Pons (tissue), 1 donor: ENCODE measurements at regions not wholly inside any gene's neighbourhood (a gene's known extent, or its start where the extent isn't known, plus 50 kb on each side); places are given as distances from the start of the nearest gene placed in this dataset.
"Not testable (repeated sequence)": the region's sequence is repeated elsewhere in the genome, so short reads cannot be mapped to it uniquely, and the experiment has no call there.

Experiments used
- DNase-seq: peaks from one replicate; pipeline ENCODE4 v3.0.0-alpha.2; 2016; ENCODE audit warnings: low spot score

- DNase-seq: no peak
These were observed 204.5 kb downstream of the RAB38 start for GRCh38 chr11:87970762-87971161.

- DNase-seq: no peak
These were observed 207.8 kb downstream of the RAB38 start for GRCh38 chr11:87967459-87967858.

- no peak for DNase-seq
These were observed 208.5 kb downstream of the RAB38 start for GRCh38 chr11:87966694-87967093.

- no peak for DNase-seq
These were observed 209.0 kb downstream of the RAB38 start for GRCh38 chr11:87966216-87966615.

- DNase-seq: no peak
These were observed 213.6 kb downstream of the RAB38 start for GRCh38 chr11:87961606-87962005.

- no peak for DNase-seq
These were observed 217.3 kb downstream of the RAB38 start for GRCh38 chr11:87957961-87958360.

GRCh38 chr11:87954476-87954875 is 220.8 kb downstream of the RAB38 start:
- no peak for DNase-seq

GRCh38 chr11:87942786-87943185 is 232.5 kb downstream of the RAB38 start:
- no peak for DNase-seq

GRCh38 chr11:87934182-87934581 is 241.1 kb downstream of the RAB38 start:
- DNase-seq: no peak

- DNase-seq: no peak
These were observed 248.8 kb downstream of the RAB38 start for GRCh38 chr11:87926250-87926970.

GRCh38 chr11:87924125-87924524 is 251.1 kb downstream of the RAB38 start:
- no peak for DNase-seq

GRCh38 chr11:87917111-87917510 is 258.1 kb downstream of the RAB38 start:
- DNase-seq: no peak

- DNase-seq: no peak
These were observed 266.1 kb downstream of the RAB38 start for GRCh38 chr11:87909178-87909577.

- no peak for DNase-seq
These were observed 267.2 kb downstream of the RAB38 start for GRCh38 chr11:87908086-87908485.

- DNase-seq: no peak
These were observed 271.9 kb downstream of the RAB38 start for GRCh38 chr11:87903345-87903744.

GRCh38 chr11:87901341-87901740 is 273.9 kb downstream of the RAB38 start:
- DNase-seq: no peak

GRCh38 chr11:87897921-87898320 is 277.3 kb downstream of the RAB38 start:
- no peak for DNase-seq

- DNase-seq: no peak
These were observed 278.2 kb downstream of the RAB38 start for GRCh38 chr11:87897071-87897470.

GRCh38 chr11:87894961-87895360 is 280.3 kb downstream of the RAB38 start:
- DNase-seq: no peak

GRCh38 chr11:87892291-87892690 is 283.0 kb downstream of the RAB38 start:
- no peak for DNase-seq

- DNase-seq: no peak
These were observed 286.1 kb downstream of the RAB38 start for GRCh38 chr11:87889126-87889525.

- DNase-seq: not testable (repeated sequence)
These were observed 290.2 kb downstream of the RAB38 start for GRCh38 chr11:87885084-87885483.

GRCh38 chr11:87879118-87879517 is 296.1 kb downstream of the RAB38 start:
- no peak for DNase-seq

- DNase-seq: peak; percentile 43
These were observed 296.8 kb downstream of the RAB38 start for GRCh38 chr11:87878373-87878825.
